GM12874 (cell line): ENCODE measurements at regions not wholly inside any gene's neighbourhood (a gene's known extent, or its start where the extent isn't known, plus 50 kb on each side); places are given as distances from the start of the nearest gene placed in this dataset.

Source experiments
- CTCF ChIP-seq: IDR thresholded peaks from 2 replicates; pipeline ENCODE4 v1.5.1; 2011; ENCODE audit warnings: low read depth, mild to moderate bottlenecking, control low read depth, low read length, moderate library complexity; ENCODE audit not compliant: insufficient read depth

GRCh38 chr18:52219102-52219501, 120.9 kb upstream of the DCC start:
- TF ChIP-seq CTCF: no peak

GRCh38 chr18:52220062-52220591, 119.9 kb upstream of the DCC start:
- no peak for TF ChIP-seq CTCF

GRCh38 chr18:52222211-52222610, 117.8 kb upstream of the DCC start:
- TF ChIP-seq CTCF: no peak

GRCh38 chr18:52227536-52227935, 112.5 kb upstream of the DCC start:
- TF ChIP-seq CTCF: no peak

GRCh38 chr18:52228166-52228565, 111.8 kb upstream of the DCC start:
- no peak for TF ChIP-seq CTCF

- no peak for TF ChIP-seq CTCF
These were observed 103.9 kb upstream of the DCC start for GRCh38 chr18:52236131-52236530.

GRCh38 chr18:52237551-52237950, 102.4 kb upstream of the DCC start:
- no peak for TF ChIP-seq CTCF
